ENCODE measurements at regions not wholly inside any gene's neighbourhood (a gene's known extent, or its start where the extent isn't known, plus 50 kb on each side); places are given as distances from the start of the nearest gene placed in this dataset.

- Histone ChIP-seq H2AK5ac (ENCODE audit: low read depth, low read length) (no peak overlapping the region), H2BK120ac (ENCODE audit: low read depth, low read length) (no peak overlapping the region), H2BK15ac (ENCODE audit: low read length) (no peak overlapping the region), H3K27ac (replicated peaks; ENCODE audit: low read length) (no peak overlapping the region), H3K18ac (ENCODE audit: low read length) (no peak overlapping the region), H2BK12ac (ENCODE audit: low read length) (no peak overlapping the region), H4K91ac (ENCODE audit: low read depth, low read length, poor library complexity) (no peak overlapping the region), H3K9ac (ENCODE audit: low read depth, low read length, poor library complexity) (no peak overlapping the region), H3K27me3 (ENCODE audit: control insufficient read depth in 3 of 3, insufficient read depth in 3 of 3, low read depth in 1 of 3, low read length in 3 of 3) (no peaks in the 10 kb centered on the region), H2AFZ (ENCODE audit: low read length) (peak overlapping the region; percentile 66), H3K79me1 (ENCODE audit: low read depth, low read length) (no peaks in the 10 kb centered on the region), H3K9me3 (replicated peaks in 1 of 2; ENCODE audit: control insufficient read depth in 2 of 2, insufficient read depth in 1 of 2, low read depth in 1 of 2, low read length in 2 of 2) (no peaks in the 10 kb centered on the region), H3K4me1 (ENCODE audit: control insufficient read depth in 2 of 2, insufficient read depth in 1 of 2, low read depth in 1 of 2, low read length in 2 of 2) (peaks cover 0 to 2% of the 10 kb centered on the region in 2 donors), H3K23ac (ENCODE audit: low read depth, low read length, poor library complexity) (no peak overlapping the region), H3K14ac (ENCODE audit: low read length) (no peak overlapping the region), H3K4ac (ENCODE audit: low read length) (no peak overlapping the region), H3K4me3 (ENCODE audit: low read length in 2 of 2) (no peak overlapping the region), H3K4me2 (ENCODE audit: insufficient read depth, low read length, poor library complexity, severe bottlenecking) (no peak overlapping the region), H4K8ac (ENCODE audit: low read depth, low read length) (no peak overlapping the region), H2BK5ac (ENCODE audit: low read length) (no peak overlapping the region), H3K36me3 (replicated peaks in 1 of 2; ENCODE audit: control insufficient read depth in 2 of 2, insufficient read depth in 2 of 2, low read length in 2 of 2) (no peaks in the 10 kb centered on the region)
- DNase-seq (ENCODE audit: low spot score), result no peak
- WGBS, 2 donors (ENCODE audit: extremely low coverage in 2 of 2, insufficient read length in 2 of 2, insufficient replicate concordance in 1 of 2), result no CpG with 5 or more reads among the region's 3 CpGs
Measured at GRCh38 chr4:155009288-155009687, 199.1 kb upstream of the NPY2R start.

GRCh38 chr4:155010376-155010775 is 198.1 kb upstream of the NPY2R start:
- H3K79me1 ChIP-seq (ENCODE audit: low read depth, low read length), result no peaks in the 10 kb centered on the region
- peaks cover 0 to 2% of the 10 kb centered on the region in 2 donors for H3K4me1 ChIP-seq (ENCODE audit: control insufficient read depth in 2 of 2, insufficient read depth in 1 of 2, low read depth in 1 of 2, low read length in 2 of 2)
- no peak overlapping the region for H2BK120ac ChIP-seq (ENCODE audit: low read depth, low read length)
- H3K9ac ChIP-seq (ENCODE audit: low read depth, low read length, poor library complexity), result no peak overlapping the region
- no peak overlapping the region for H3K4me2 ChIP-seq (ENCODE audit: insufficient read depth, low read length, poor library complexity, severe bottlenecking)
- no peak overlapping the region for H3K18ac ChIP-seq (ENCODE audit: low read length)
- no peak overlapping the region for H4K91ac ChIP-seq (ENCODE audit: low read depth, low read length, poor library complexity)
- H3K27me3 ChIP-seq (ENCODE audit: control insufficient read depth in 3 of 3, insufficient read depth in 3 of 3, low read depth in 1 of 3, low read length in 3 of 3), result no peaks in the 10 kb centered on the region
- H2BK5ac ChIP-seq (ENCODE audit: low read length), result no peak overlapping the region
- H2AFZ ChIP-seq (ENCODE audit: low read length), result no peak overlapping the region
- H2AK5ac ChIP-seq (ENCODE audit: low read depth, low read length), result no peak overlapping the region
- H3K23ac ChIP-seq (ENCODE audit: low read depth, low read length, poor library complexity), result no peak overlapping the region
- no peak overlapping the region for H2BK15ac ChIP-seq (ENCODE audit: low read length)
- no peak overlapping the region for H4K8ac ChIP-seq (ENCODE audit: low read depth, low read length)
- H3K36me3 ChIP-seq (replicated peaks in 1 of 2; ENCODE audit: control insufficient read depth in 2 of 2, insufficient read depth in 2 of 2, low read length in 2 of 2), result no peaks in the 10 kb centered on the region
- no peak overlapping the region for H3K4ac ChIP-seq (ENCODE audit: low read length)
- no CpG with 5 or more reads among the region's 7 CpGs for WGBS, 2 donors (ENCODE audit: extremely low coverage in 2 of 2, insufficient read length in 2 of 2, insufficient replicate concordance in 1 of 2)
- H3K4me3 ChIP-seq (ENCODE audit: low read length in 2 of 2), result no peak overlapping the region
- DNase-seq (ENCODE audit: low spot score), result no peak
- H3K9me3 ChIP-seq (replicated peaks in 1 of 2; ENCODE audit: control insufficient read depth in 2 of 2, insufficient read depth in 1 of 2, low read depth in 1 of 2, low read length in 2 of 2), result no peaks in the 10 kb centered on the region
- H3K27ac ChIP-seq (replicated peaks; ENCODE audit: low read length), result no peak overlapping the region
- no peak overlapping the region for H2BK12ac ChIP-seq (ENCODE audit: low read length)
- H3K14ac ChIP-seq (ENCODE audit: low read length), result no peak overlapping the region

- no peak overlapping the region for H3K27ac ChIP-seq (replicated peaks; ENCODE audit: low read length)
- H3K4me2 ChIP-seq (ENCODE audit: insufficient read depth, low read length, poor library complexity, severe bottlenecking), result no peak overlapping the region
- no peak overlapping the region for H2AK5ac ChIP-seq (ENCODE audit: low read depth, low read length)
- H2BK15ac ChIP-seq (ENCODE audit: low read length), result no peak overlapping the region
- H3K36me3 ChIP-seq (replicated peaks in 1 of 2; ENCODE audit: control insufficient read depth in 2 of 2, insufficient read depth in 2 of 2, low read length in 2 of 2), result no peaks in the 10 kb centered on the region
- no peak overlapping the region for H3K9ac ChIP-seq (ENCODE audit: low read depth, low read length, poor library complexity)
- H3K18ac ChIP-seq (ENCODE audit: low read length), result no peak overlapping the region
- no peak overlapping the region for H2BK5ac ChIP-seq (ENCODE audit: low read length)
- no peak overlapping the region for H3K4me3 ChIP-seq (ENCODE audit: low read length in 2 of 2)
- no peaks in the 10 kb centered on the region for H3K27me3 ChIP-seq (ENCODE audit: control insufficient read depth in 3 of 3, insufficient read depth in 3 of 3, low read depth in 1 of 3, low read length in 3 of 3)
- no peak overlapping the region for H4K91ac ChIP-seq (ENCODE audit: low read depth, low read length, poor library complexity)
- WGBS, 2 donors (ENCODE audit: extremely low coverage in 2 of 2, insufficient read length in 2 of 2, insufficient replicate concordance in 1 of 2), result no CpG with 5 or more reads among the region's 4 CpGs
- no peaks in the 10 kb centered on the region for H3K79me1 ChIP-seq (ENCODE audit: low read depth, low read length)
- H3K4ac ChIP-seq (ENCODE audit: low read length), result no peak overlapping the region
- H3K9me3 ChIP-seq (replicated peaks in 1 of 2; ENCODE audit: control insufficient read depth in 2 of 2, insufficient read depth in 1 of 2, low read depth in 1 of 2, low read length in 2 of 2), result no peaks in the 10 kb centered on the region
- no peak overlapping the region for H2AFZ ChIP-seq (ENCODE audit: low read length)
- H3K4me1 ChIP-seq (ENCODE audit: control insufficient read depth in 2 of 2, insufficient read depth in 1 of 2, low read depth in 1 of 2, low read length in 2 of 2), result peaks cover 0 to 2% of the 10 kb centered on the region in 2 donors
- H2BK120ac ChIP-seq (ENCODE audit: low read depth, low read length), result no peak overlapping the region
- no peak overlapping the region for H4K8ac ChIP-seq (ENCODE audit: low read depth, low read length)
- H2BK12ac ChIP-seq (ENCODE audit: low read length), result no peak overlapping the region
- no peak for DNase-seq (ENCODE audit: low spot score)
- H3K14ac ChIP-seq (ENCODE audit: low read length), result no peak overlapping the region
- no peak overlapping the region for H3K23ac ChIP-seq (ENCODE audit: low read depth, low read length, poor library complexity)
Measured at GRCh38 chr4:155011163-155011780, 197.2 kb upstream of the NPY2R start.

GRCh38 chr4:155012469-155012868 is 196.0 kb upstream of the NPY2R start:
- H3K4ac ChIP-seq (ENCODE audit: low read length), result no peak overlapping the region
- no peaks in the 10 kb centered on the region for H3K36me3 ChIP-seq (replicated peaks in 1 of 2; ENCODE audit: control insufficient read depth in 2 of 2, insufficient read depth in 2 of 2, low read length in 2 of 2)
- no peaks in the 10 kb centered on the region for H3K79me1 ChIP-seq (ENCODE audit: low read depth, low read length)
- H4K91ac ChIP-seq (ENCODE audit: low read depth, low read length, poor library complexity), result no peak overlapping the region
- H3K9ac ChIP-seq (ENCODE audit: low read depth, low read length, poor library complexity), result no peak overlapping the region
- H2BK120ac ChIP-seq (ENCODE audit: low read depth, low read length), result no peak overlapping the region
- H3K4me1 ChIP-seq (ENCODE audit: control insufficient read depth in 2 of 2, insufficient read depth in 1 of 2, low read depth in 1 of 2, low read length in 2 of 2), result peaks cover 0 to 2% of the 10 kb centered on the region in 2 donors
- H3K27me3 ChIP-seq (ENCODE audit: control insufficient read depth in 3 of 3, insufficient read depth in 3 of 3, low read depth in 1 of 3, low read length in 3 of 3), result no peaks in the 10 kb centered on the region
- H3K9me3 ChIP-seq (replicated peaks in 1 of 2; ENCODE audit: control insufficient read depth in 2 of 2, insufficient read depth in 1 of 2, low read depth in 1 of 2, low read length in 2 of 2), result no peaks in the 10 kb centered on the region
- H3K4me2 ChIP-seq (ENCODE audit: insufficient read depth, low read length, poor library complexity, severe bottlenecking), result no peak overlapping the region
- H2AFZ ChIP-seq (ENCODE audit: low read length), result no peak overlapping the region
- H3K18ac ChIP-seq (ENCODE audit: low read length), result no peak overlapping the region
- H2BK5ac ChIP-seq (ENCODE audit: low read length), result no peak overlapping the region
- no peak overlapping the region for H3K27ac ChIP-seq (replicated peaks; ENCODE audit: low read length)
- H4K8ac ChIP-seq (ENCODE audit: low read depth, low read length), result no peak overlapping the region
- no peak overlapping the region for H3K23ac ChIP-seq (ENCODE audit: low read depth, low read length, poor library complexity)
- no peak overlapping the region for H2BK15ac ChIP-seq (ENCODE audit: low read length)
- H2BK12ac ChIP-seq (ENCODE audit: low read length), result no peak overlapping the region
- WGBS, 2 donors (ENCODE audit: extremely low coverage in 2 of 2, insufficient read length in 2 of 2, insufficient replicate concordance in 1 of 2), result no CpG with 5 or more reads among the region's 1 CpG
- no peak overlapping the region for H3K14ac ChIP-seq (ENCODE audit: low read length)
- no peak overlapping the region for H3K4me3 ChIP-seq (ENCODE audit: low read length in 2 of 2)
- H2AK5ac ChIP-seq (ENCODE audit: low read depth, low read length), result no peak overlapping the region
- DNase-seq (ENCODE audit: low spot score), result no peak
